ENCODE measurements at regions not wholly inside any gene's neighbourhood (a gene's known extent, or its start where the extent isn't known, plus 50 kb on each side); places are given as distances from the start of the nearest gene placed in this dataset.

DNA sequence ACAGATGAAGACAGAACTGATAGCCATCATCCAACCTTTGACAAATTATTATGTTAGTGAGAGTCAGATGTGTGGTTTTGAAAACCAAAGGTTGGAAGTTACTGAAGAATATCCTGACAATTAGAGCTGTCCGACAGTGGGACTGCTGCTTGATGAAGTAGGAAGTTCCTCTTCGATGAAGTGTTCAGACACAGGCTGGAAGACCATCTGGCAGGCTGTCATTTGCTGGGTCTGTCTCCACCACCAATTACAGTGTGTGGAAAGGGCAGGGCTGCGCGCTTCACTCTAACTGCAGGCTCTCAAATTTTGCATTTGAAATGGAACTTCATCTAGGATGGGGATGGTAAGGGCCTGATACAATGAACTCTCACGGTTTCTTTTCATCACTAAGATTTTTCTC is 313.8 kb downstream of the PIK3C3 start:
- Histone ChIP-seq H3K27me3 (ENCODE audit: control insufficient read depth in 2 of 2, insufficient read depth in 2 of 2, low read length in 2 of 2) (no peaks in the 10 kb centered on the region), H3K4me2 (ENCODE audit: insufficient read depth, low read length) (no peak overlapping the region), H3K9me1 (replicated peaks; ENCODE audit: control insufficient read depth, extremely low read depth, insufficient read depth, low read length) (no peaks in the 10 kb centered on the region), H3K27ac (ENCODE audit: insufficient read depth, low read depth, low read length) (no peak overlapping the region), H3K9ac (replicated peaks; ENCODE audit: extremely low read depth, insufficient read depth, low read length) (no peak overlapping the region), H3K79me2 (ENCODE audit: control insufficient read depth, insufficient read depth, low read length) (no peaks in the 10 kb centered on the region), H3K36me3 (ENCODE audit: control insufficient read depth in 2 of 2, extremely low read depth in 1 of 2, insufficient read depth in 2 of 2, low read length in 2 of 2) (no peaks in the 10 kb centered on the region), H3K4me1 (ENCODE audit: control insufficient read depth, extremely low read depth, insufficient read depth, low read length) (no peaks in the 10 kb centered on the region), H3K9me3 (replicated peaks; ENCODE audit: control insufficient read depth, insufficient read depth, low read length) (no peaks in the 10 kb centered on the region), H3K4me3 (replicated peaks in 1 of 3; ENCODE audit: insufficient read depth in 1 of 3, low read depth in 1 of 3, low read length in 3 of 3) (no peak overlapping the region), H4K20me1 (replicated peaks; ENCODE audit: control insufficient read depth, extremely low read depth, insufficient read depth, low read length) (no peaks in the 10 kb centered on the region), H2AFZ (ENCODE audit: low read depth, low read length) (no peak overlapping the region)
- TF ChIP-seq POLR2A (IDR thresholded peaks at IDR 0.05; ENCODE audit: low read depth, low read length) (no peak), FOS (IDR thresholded peaks at IDR 0.05; ENCODE audit: borderline replicate concordance, insufficient read depth, low read length) (no peak), CTCF (IDR thresholded peaks at IDR 0.05; ENCODE audit: extremely low read depth in 1 of 2, insufficient read depth in 1 of 2, low read depth in 1 of 2, low read length in 2 of 2) (no peak), MYC (IDR thresholded peaks at IDR 0.05; ENCODE audit: low read depth, low read length) (no peak), POLR2AphosphoS5 (IDR thresholded peaks at IDR 0.05; ENCODE audit: insufficient read depth, low read depth, low read length) (no peak)
- TF ChIP-seq, protein P1, sequence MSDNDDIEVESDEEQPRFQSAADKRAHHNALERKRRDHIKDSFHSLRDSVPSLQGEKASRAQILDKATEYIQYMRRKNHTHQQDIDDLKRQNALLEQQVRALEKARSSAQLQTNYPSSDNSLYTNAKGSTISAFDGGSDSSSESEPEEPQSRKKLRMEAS (IDR thresholded peaks at IDR 0.05; ENCODE audit: insufficient read depth, insufficient read length): no peak
- no peak for FAIRE-seq
- ChIA-PET POLR2A (no interaction called here), CTCF (no interaction called here)
- BruUV-seq (replicated peaks): no TSS peak
- intact Hi-C loops (cut with micrococcal nuclease) (no loop called here), dilution Hi-C loops (cut with MboI; ENCODE audit: extremely low pct_ligation_motif_present, low sequenced_read_pairs) (no loop called here)
- DNase-seq (ENCODE audit: low read depth, low spot score): no peak

Data from endothelial cell of umbilical vein (primary cell).